Inflammatory macrophage treated with lipopolysaccharide for 4 hours (primary cell): ENCODE measurements at regions not wholly inside any gene's neighbourhood (a gene's known extent, or its start where the extent isn't known, plus 50 kb on each side); places are given as distances from the start of the nearest gene placed in this dataset.

ENCODE experiments used
- DNase-seq: peaks from one replicate; pipeline ENCODE4 v3.0.0-alpha.2; 2020

DNA sequence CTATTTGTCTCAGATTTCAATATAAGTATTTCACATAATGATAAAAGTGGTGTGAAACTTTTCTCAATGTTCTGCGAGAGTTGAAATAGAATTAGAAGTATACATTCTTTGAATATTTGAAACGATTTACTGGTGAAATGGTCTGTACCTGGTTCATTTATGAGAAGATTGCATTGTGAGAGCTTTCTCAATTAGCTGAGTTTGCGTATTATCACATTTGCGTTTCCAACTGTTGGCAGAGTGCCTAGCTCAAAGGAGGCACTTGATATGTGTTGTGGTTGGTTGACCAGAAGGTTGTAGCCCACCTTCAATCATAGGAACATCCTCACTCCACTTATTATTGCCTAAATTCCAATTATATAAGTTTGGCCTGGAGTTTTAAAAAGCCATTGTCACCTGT, 58.8 kb upstream of the EXOC2 start:
- no peak for DNase-seq

DNA sequence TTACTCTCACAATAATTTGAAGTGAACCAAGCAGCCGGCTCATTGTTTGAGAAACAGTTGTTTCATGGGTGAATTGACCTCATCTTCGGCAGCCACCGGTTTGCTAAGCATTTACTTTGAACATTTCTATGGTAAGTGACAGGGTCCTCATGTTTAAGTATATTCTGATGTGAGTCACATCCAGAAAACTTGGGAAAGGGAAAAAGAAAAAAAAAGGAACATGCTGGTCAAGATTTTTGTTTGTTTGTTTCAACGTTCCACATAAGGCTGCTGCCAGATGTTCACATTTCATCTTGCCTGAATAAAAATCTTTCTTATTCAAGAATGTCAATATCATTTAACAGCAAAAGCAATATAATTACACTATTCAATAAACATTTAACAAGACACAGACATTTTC, 55.0 kb upstream of the EXOC2 start:
- DNase-seq, result no peak

DNA sequence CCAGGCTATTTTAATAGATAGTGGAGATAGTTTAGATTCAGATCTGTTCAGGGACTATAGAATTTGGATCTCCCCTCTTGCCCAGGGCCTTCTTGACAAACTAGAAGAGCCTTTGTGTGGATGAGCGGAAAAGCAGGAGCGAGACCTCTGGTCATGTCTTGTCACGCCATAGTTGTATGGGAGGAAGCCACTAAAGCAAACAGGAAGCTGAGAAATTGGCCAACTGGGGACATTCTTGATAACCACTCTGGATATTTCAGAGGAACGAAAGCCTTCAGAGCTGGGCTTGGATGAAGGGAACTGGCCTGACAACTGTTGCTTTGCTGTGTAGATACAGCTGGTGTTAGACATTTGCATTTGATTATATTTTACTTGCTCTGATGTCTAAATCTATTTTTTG, 54.1 kb upstream of the EXOC2 start:
- DNase-seq, result no peak

DNA sequence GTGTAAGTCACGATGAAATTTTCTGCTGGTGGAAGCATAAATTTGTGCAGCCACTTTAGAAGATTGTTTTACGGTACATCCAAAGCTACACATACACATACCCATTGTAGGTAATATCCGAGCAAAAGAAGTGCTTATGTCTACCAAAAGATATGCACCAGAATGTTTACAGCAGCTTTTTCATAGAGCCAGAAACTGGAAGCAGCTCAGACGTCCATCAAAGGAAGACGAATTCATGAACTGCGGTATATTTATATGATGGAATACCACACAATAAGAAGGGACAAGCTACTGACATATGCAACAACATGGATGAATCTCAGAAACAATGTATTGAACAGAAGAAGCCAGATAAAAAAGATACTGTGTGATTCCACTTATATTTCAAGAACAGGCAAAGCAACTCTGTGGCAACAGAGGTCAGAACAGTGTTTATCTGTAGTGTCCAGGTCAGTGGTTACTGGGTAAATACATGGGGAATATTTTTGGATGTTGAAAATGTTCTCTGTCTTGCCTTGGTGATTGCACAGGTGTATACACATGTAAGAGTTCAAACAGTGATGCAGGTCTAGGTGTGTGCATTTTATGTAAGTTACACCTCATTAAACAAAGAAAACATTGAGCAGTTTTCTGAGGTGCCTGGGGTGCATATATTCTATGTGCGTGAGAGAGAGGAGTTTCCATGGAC, 51.9 kb upstream of the EXOC2 start:
- DNase-seq, result no peak

DNA sequence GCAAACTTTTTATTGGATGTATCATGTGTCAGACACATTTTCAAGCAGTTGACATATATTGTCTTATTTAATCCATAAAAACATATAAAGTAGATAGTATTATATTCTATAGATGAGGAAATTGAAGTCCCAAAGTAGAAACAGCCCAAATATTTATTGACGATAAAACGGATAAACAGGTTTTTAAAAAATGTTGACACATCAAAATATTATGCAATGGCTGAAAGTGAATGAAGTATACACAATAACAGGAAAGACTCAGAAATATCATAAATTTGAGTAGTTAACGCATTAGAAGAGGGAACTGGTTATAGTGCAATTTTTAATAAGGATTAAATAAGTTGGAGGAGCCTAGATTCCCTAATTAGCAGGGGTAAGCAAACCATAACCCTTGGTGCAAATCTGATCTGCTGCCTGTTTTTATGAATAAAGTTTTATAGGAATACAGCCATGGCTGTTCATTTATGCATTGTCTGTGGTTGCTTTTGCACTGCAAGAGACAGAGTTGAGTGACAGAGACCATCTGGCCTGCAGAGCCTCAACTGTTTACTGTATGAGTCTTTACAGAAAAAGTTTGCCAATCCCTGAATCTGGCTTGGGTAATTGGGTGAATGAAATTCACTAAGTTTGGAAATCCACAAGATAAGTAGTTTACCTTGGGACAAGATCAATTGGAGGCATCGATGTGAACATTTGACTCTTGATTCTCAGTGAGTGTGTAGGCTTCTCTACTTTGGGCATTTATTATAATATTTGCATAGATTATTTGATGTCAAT, 50.6 kb upstream of the EXOC2 start:
- DNase-seq, result no peak
